Dendritic cell treated with granulocyte-macrophage colony-stimulating factor and Interleukin-4, amounts not matched to agents 40 ng/mL and 50 ng/mL, for 4 days (primary cell): ENCODE measurements at regions not wholly inside any gene's neighbourhood (a gene's known extent, or its start where the extent isn't known, plus 50 kb on each side); places are given as distances from the start of the nearest gene placed in this dataset.

Experiments
- H3K27ac Mint-ChIP-seq: one replicate; pipeline ENCODE4 v1.8.0; 2022; ENCODE audit warnings: mild to moderate bottlenecking, mixed read lengths
- H3K27me3 Mint-ChIP-seq: one replicate; pipeline ENCODE4 v1.8.0; 2022; ENCODE audit warnings: mild to moderate bottlenecking, mixed read lengths
- H3K36me3 Mint-ChIP-seq: one replicate; pipeline ENCODE4 v1.8.0; 2022; ENCODE audit warnings: low read depth, mixed read lengths
- H3K4me1 Mint-ChIP-seq: one replicate; pipeline ENCODE4 v1.8.0; 2022; ENCODE audit warnings: low read depth, mixed read lengths
- H3K4me3 Mint-ChIP-seq: one replicate; pipeline ENCODE4 v1.8.0; 2022; ENCODE audit warnings: mild to moderate bottlenecking, moderate library complexity, mixed read lengths
- H3K9me3 Mint-ChIP-seq: one replicate; pipeline ENCODE4 v1.8.0; 2022; ENCODE audit warnings: mixed read lengths
- intact Hi-C: fragments of 100-400 bp; cut with micrococcal nuclease; formaldehyde crosslinking; loops from one replicate; pipeline ENCODE4 v1.15.0; 2022

DNA sequence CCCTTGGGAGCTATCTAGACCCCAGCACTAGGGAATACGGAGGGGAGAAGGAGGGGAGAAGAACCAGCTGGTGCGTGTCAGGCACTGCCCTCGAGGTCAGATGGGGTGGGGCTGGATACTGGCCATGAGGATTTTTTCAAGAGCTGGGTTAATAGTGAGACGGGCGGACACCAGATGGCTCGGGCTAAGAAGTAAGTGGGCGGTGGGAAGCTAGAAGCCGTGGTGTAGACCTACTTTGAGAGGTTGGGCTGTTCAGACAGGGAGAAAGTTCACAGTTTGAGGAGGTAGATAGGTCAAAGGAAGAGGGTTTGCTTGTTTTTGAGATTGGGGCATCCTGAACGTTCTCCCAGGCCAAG lies 303.8 kb downstream of the SEC14L1 start:
- H3K4me3 Mint-ChIP-seq = peak overlapping the region; percentile 57

DNA sequence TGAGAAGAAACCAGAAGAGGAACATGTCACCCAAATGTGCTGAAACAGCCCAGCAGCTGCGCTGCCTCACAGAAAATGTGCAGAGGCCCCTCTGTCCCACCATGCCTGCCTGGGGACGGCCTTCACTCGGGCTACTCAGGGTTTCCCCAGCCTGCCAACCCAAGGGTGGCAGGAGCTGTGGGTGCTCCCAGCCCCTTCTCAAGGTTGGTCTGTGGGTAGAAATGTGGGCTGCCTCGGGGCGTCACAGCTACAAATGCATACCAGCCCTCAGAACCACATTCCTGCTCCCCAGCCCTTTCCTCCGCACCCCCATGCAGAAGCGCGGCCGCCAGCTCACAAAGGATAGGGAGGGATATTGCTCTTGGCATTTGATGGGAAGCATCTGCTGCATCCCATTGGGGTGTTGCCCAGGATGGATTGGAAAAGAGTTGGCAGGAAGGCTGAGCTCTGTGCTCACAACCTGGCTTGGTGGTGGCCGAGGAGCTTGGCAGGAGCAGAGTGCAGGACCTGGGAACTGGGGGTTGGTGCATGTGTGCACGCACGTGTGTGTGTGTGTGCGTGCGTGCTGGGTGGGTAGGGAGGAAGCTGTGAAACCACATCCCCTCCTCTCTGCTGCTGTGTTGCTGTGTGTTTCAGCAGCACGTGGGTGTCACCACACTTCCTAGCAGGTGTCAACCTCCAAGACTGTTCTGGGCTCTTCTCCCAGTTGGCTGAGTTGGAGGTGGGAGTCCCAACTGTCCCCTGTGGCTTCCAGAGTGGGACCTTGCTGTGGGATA lies 304.4 kb downstream of the SEC14L1 start:
- no peaks in the 10 kb centered on the region for H3K9me3 Mint-ChIP-seq
- no peaks in the 10 kb centered on the region for H3K27me3 Mint-ChIP-seq
- peaks cover 97% of the 10 kb centered on the region for H3K4me1 Mint-ChIP-seq
- H3K36me3 Mint-ChIP-seq = peaks cover 51% of the 10 kb centered on the region
- peak overlapping the region; percentile 57 for H3K4me3 Mint-ChIP-seq
- H3K27ac Mint-ChIP-seq = peak overlapping the region; percentile 87
- intact Hi-C loops = no loop called here

More for the DNA sequence above, 303.8 kb downstream of the SEC14L1 start:
- Mint-ChIP-seq H3K9me3 (no peaks in the 10 kb centered on the region), H3K36me3 (peaks cover 51% of the 10 kb centered on the region), H3K4me1 (peaks cover 97% of the 10 kb centered on the region), H3K27me3 (no peaks in the 10 kb centered on the region), H3K27ac (peak overlapping the region; percentile 87)
- intact Hi-C loops = no loop called here

DNA sequence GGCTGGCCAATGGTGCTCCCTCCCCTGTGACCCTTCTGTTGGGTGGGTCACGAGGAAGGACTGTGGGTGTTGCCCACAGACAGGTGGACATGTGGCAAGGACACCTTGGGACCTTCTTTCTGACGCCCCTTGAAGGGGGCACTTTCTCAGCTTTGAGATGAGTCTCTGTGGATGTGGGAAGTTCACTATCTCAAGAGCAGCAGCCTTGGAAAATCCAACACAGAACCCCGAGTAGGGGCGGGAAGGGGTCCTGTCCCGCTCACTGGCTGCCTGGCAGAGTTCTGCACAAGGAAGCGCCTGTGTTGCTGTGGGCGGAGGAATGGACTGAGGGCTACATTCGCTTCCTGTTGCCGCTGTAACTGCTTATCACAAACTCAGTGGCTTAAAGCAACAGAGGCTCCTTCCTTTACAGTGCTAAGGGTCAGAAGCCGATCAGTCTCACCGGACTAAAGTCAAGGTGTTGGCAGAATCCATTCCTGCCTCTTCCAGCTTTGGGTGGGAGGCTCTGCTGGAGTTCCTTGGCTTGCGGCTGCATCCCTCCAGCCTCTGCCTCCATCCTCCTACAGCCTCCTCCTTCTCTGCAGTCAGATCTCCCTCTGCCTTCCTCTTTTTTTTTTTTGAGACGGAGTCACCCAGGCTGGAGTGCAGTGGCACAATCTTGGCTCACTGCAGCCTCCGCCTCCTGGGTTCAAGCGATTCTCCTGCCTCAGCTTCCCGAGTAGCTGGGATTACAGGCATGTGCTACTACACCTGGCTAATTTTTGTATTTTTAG lies 305.2 kb downstream of the SEC14L1 start:
- Mint-ChIP-seq H3K4me1 (peaks cover 97% of the 10 kb centered on the region), H3K27me3 (no peaks in the 10 kb centered on the region), H3K9me3 (no peaks in the 10 kb centered on the region), H3K27ac (peak overlapping the region; percentile 87), H3K36me3 (peaks cover 49% of the 10 kb centered on the region), H3K4me3 (peak overlapping the region; percentile 57)
- intact Hi-C loops = no loop called here

DNA sequence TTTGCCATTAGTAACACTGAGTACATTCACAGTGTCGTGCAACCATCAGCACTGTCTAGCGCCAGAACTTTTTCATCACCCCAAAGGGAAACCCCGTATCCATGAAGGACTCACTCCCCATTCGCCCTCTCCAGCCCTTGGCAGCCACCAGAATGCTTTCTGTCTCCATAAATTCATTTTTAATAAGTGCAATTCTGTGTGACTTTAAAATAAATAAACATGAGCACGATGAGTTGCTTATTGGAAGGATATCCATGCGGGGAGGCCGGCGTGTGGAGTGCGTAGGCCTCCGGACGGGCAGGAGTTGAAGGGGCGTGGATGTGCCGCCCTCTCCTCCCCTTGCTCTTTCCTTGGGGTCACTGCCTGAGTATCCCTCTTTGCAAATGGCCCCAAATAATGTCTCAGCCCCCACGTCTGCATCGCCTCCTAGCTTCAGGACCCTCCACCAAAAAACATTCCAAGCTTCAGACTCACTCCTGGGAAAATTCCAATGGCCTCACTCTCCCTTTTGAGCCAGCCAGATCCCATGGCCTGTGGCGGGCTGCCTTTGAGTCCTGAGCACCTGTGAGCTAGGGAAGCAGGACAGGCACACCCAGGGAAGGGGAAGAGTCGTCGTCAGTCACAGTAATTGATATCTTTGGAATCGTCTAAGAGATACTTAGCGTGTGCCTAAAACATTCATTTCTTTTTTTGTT lies 306.3 kb downstream of the SEC14L1 start:
- H3K27ac Mint-ChIP-seq = peak overlapping the region; percentile 87
- H3K27me3 Mint-ChIP-seq = no peaks in the 10 kb centered on the region
- intact Hi-C loops = no loop called here

DNA sequence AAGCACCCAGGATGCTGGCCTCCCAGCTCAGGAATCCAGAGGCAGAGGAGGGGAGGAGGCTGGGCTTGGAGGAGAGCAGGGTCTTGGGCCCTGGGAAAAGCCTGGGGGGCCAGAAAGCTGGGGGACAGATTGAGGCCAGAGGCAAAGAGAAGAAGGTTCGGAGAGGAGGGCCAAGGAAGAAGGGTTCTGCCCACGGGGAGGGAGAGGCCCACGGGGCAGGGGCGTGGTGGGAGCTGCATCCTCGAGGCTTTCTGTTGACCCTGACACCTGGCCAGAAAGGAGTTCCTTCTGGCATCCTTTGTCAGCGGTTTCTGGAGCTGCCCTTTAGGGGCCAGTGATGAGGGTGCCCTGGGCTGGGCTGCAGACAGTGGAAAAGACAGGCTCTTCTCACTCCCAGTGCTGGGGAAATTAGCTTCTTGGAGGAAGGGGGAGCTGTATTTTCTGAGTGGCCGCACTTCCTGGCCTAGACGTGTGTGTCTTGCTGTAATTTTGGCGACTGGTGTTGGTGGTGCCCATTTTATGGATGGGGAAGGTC lies 308.7 kb downstream of the SEC14L1 start:
- intact Hi-C loops = no loop called here
- H3K36me3 Mint-ChIP-seq = peaks cover 42% of the 10 kb centered on the region

More for the DNA sequence above, 306.3 kb downstream of the SEC14L1 start:
- peaks cover 91% of the 10 kb centered on the region for H3K4me1 Mint-ChIP-seq
- peaks cover 53% of the 10 kb centered on the region for H3K36me3 Mint-ChIP-seq
- H3K4me3 Mint-ChIP-seq = no peak overlapping the region
- no peaks in the 10 kb centered on the region for H3K9me3 Mint-ChIP-seq

DNA sequence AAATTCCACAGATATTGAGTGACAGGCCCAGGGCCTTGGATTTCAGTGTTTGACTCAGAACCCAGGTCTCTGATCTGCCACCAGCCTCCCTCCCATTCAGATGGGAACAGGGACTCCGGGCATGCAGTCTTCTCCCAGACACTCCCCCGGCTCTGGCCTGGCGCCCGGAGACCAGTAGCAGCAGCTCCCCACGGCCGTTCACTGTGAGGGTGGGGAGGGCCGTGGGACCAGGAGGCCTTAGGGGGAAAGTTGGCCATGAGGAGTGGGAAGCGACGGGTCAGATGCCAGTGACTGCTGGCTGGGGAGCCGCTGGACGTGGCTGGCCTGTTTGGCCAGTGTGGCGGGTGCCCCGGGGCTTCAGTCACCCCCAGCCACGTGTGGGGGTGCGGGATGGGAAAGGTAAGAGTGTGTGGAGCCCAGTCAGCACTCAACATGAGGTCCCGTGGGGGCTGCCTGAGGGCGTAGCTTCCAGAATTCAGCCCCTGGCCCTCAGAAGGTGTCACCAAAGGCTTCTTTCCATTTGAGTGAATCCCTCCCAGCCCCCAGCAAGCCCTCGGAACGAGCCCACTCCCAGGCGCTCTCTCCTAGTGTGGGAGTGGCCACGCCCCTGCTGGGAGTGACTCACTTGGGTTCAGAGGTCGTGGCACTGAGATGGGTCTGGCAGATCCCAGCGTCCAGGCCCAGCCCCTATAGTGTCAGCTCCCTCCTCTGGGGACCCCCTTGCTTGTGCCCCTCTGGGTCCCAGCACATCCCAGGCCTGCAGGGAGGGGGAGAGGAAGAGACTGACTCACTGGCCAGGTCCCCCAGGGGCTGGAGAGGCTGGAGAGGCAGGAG lies 309.4 kb downstream of the SEC14L1 start:
- intact Hi-C loops = no loop called here
- Mint-ChIP-seq H3K4me3 (peak overlapping the region; percentile 74), H3K36me3 (peaks cover 49% of the 10 kb centered on the region), H3K4me1 (peaks cover 91% of the 10 kb centered on the region), H3K9me3 (no peaks in the 10 kb centered on the region), H3K27me3 (no peaks in the 10 kb centered on the region), H3K27ac (peak overlapping the region; percentile 81)

More for the DNA sequence above, 308.7 kb downstream of the SEC14L1 start:
- Mint-ChIP-seq H3K4me3 (peak overlapping the region; percentile 74), H3K27me3 (no peaks in the 10 kb centered on the region), H3K4me1 (peaks cover 91% of the 10 kb centered on the region), H3K27ac (peak overlapping the region; percentile 81), H3K9me3 (no peaks in the 10 kb centered on the region)

DNA sequence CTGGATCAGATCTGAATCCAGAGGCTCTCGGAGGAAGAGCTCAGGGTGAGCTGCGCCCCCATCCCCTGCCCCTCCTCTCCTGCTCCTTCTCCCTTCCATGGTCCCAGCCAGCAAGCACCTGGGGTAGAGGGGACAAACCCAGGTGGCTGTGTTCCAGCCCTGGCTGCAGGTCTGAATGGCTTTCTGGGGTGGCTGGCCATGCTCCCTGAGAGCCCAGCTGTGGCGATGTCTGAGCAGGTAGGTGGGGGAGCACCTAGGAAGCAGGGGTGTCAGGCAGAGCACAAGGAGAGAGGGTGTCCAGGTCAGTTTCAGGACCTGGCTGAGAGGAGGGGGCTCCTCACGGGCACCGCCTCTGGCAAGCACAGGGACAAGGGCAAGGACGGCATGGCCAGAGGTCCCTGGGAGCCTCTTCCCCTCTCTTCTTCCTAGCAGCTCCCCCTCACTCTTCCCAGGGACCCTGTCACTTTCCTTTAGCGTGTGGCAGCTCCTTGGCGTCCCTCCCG lies 310.0 kb downstream of the SEC14L1 start:
- no peaks in the 10 kb centered on the region for H3K9me3 Mint-ChIP-seq
- H3K4me1 Mint-ChIP-seq = peaks cover 91% of the 10 kb centered on the region
- no peaks in the 10 kb centered on the region for H3K27me3 Mint-ChIP-seq
- intact Hi-C loops = no loop called here
- H3K36me3 Mint-ChIP-seq = peaks cover 56% of the 10 kb centered on the region
- H3K4me3 Mint-ChIP-seq = peak overlapping the region; percentile 74
- peak overlapping the region; percentile 81 for H3K27ac Mint-ChIP-seq

DNA sequence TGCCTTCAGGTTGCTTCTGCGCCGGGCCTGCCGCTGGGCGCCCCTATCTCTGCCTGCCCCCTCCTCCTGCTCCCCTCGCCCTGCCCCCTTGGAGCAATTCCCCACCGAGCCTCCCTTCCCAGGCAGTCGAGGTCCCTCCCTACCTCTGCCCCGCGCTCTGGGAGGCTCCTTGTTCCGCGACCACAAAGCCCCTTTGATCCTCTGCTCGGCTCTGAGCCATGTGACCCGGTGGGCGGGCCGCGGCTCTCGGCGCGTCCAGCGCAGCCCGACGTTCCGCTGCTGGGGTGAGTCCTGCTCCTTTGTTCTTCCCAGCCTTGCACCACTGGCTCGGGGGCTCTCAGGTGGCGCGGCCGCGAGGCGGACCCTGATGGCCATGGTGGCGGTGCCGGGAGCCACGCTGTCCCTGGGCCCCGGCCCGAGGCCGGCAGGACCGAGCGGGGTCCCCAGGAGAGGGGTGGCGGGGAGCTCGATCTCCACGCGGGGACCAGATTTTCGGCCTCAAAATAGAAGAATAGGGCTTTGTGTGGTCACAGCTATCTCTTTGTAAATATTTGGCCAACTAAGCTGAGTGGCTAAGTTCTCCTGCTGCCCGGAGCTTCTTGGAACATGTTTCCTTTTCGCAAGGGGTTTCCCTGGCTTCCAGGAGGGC lies 310.6 kb downstream of the SEC14L1 start:
- Mint-ChIP-seq H3K4me1 (peaks cover 89% of the 10 kb centered on the region), H3K27me3 (no peaks in the 10 kb centered on the region), H3K27ac (peak overlapping the region; percentile 81), H3K4me3 (peak overlapping the region; percentile 74), H3K9me3 (no peaks in the 10 kb centered on the region), H3K36me3 (peaks cover 60% of the 10 kb centered on the region)
- intact Hi-C loops = no loop called here

DNA sequence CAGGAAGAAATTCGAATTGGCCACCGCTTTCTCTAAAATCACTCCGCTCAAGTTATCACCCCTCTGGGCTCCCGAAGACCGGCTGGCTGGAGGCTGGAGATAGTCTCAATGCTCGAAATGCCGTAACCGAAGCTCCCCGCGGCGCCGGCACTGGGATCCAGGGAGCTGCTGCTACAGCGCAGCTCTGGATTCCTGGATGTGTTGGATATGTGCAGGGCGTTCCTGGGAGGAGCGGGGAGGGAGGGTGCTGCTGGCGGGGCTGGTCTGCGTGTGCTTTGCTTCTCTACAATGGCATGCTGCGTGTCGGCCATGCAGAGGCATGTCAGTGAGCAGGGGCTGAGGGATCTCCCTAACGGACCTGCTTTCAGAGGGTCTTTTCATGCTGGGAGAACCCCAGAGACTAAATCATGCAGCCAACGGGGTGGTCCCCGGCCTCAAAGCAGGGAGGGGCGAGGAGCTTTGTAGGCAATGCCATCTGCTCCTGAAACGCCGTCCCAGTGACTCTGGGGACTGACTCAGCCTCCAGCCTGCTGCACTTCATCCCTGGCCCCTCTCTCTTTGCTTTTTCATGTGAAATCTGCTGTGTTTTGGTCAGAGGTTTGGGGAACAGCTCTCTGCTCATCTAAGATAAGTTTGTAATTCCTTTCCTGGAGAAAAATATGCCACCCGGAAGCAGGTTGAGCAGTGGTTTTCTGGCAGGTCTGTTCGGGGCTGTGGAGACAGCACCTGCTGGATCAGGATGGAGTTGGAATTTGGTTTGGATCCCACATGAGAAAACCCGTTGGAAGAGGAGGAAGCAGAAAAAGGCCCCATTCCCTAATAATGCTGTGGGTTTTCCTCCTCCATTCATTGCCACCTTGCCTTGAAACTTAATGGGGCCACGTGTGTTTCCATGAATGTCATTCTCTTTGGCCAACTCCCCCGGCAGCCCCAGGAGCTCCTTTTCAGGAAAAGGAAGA lies 311.4 kb downstream of the SEC14L1 start:
- peaks cover 66% of the 10 kb centered on the region for H3K36me3 Mint-ChIP-seq
- no peaks in the 10 kb centered on the region for H3K27me3 Mint-ChIP-seq
- intact Hi-C loops = no loop called here
- H3K27ac Mint-ChIP-seq = peak overlapping the region; percentile 81
- peaks cover 89% of the 10 kb centered on the region for H3K4me1 Mint-ChIP-seq
- no peaks in the 10 kb centered on the region for H3K9me3 Mint-ChIP-seq
- H3K4me3 Mint-ChIP-seq = peak overlapping the region; percentile 74

DNA sequence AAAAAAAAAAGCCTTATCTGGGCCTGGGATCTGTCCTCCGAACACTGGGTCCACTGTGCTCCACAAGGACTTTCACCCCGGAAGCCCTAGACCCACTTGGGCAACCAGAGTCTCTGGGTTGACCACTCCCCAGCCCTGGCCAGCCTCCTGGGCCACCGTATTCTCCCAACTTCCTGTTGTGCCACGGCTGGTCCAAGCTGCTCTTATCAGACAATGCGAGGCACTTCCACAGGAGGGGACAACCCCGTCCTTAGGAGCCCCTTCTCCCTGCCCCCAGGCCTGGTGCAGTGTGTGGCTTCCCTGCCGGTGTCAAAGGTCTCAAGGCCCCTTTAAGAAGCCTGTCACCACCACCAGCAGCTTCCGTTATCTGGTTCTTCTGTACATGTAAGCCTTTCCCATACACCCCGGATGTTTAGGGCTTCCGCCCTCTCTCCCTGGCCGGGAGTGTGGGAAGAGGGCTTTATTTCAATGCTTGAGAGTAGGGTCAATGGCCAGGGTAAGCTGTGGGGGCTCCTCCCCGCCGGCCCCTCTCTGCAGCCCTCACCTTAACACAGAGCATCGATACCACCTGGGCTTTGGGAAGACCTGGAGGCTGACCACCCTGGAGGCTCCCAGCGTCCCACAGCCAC lies 313.0 kb downstream of the SEC14L1 start:
- no peaks in the 10 kb centered on the region for H3K27me3 Mint-ChIP-seq
- peak overlapping the region; percentile 74 for H3K4me3 Mint-ChIP-seq
- H3K4me1 Mint-ChIP-seq = peaks cover 91% of the 10 kb centered on the region
- intact Hi-C loops = no loop called here
- peaks cover 66% of the 10 kb centered on the region for H3K36me3 Mint-ChIP-seq
- H3K9me3 Mint-ChIP-seq = no peaks in the 10 kb centered on the region
- H3K27ac Mint-ChIP-seq = peak overlapping the region; percentile 81

DNA sequence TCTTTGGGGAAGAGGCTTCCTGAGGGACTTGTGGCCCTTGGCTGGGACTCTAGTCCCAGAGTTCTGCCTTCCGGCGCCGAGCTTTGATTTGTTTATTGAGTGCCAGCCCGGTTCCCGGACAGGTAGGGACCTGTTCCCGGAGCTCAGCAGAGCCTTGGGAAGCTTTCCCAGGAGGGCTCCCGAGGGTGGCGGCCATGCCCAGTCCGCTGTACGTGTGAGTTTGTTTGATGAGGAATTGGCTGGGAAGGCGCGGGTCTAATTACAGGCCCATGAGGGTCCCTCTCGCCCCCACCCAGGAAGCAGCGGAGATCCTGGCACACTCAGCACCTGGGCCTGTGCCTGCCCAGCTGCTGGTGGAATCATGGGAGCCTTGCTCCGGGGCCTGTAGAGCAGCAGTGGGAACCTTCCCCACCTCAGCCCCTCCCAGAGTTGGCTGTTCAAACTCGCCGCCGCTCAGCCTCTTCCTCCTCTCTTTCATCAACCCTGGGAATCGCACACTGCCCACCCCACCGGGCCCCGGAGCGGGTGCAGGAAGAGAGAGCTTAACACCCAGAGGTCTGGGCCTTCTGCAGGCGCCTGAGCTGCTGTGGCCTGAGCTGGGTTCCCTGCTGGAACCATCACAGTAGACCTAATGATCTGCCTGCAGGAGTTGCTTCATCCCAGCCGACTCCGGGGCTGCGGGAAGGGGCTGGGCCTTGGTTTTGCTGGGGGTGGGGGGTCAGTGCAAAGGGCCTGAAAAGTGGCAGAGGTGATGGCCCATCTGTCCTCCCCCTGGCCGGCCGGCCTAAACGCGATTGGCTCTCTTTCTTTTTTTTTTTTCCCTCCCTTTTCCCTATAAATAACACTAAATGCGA lies 313.7 kb downstream of the SEC14L1 start:
- Mint-ChIP-seq H3K36me3 (peaks cover 66% of the 10 kb centered on the region), H3K27ac (peak overlapping the region; percentile 81), H3K4me3 (peak overlapping the region; percentile 74), H3K4me1 (peaks cover 91% of the 10 kb centered on the region), H3K27me3 (no peaks in the 10 kb centered on the region), H3K9me3 (no peaks in the 10 kb centered on the region)
- intact Hi-C loops = no loop called here
